RWPE2 (cell line): ENCODE measurements at regions not wholly inside any gene's neighbourhood (a gene's known extent, or its start where the extent isn't known, plus 50 kb on each side); places are given as distances from the start of the nearest gene placed in this dataset.
"Not testable (repeated sequence)": the region's sequence is repeated elsewhere in the genome, so short reads cannot be mapped to it uniquely, and the experiment has no call there.

Experiments used
- ATAC-seq: fragments of 200-7000 bp; cut with Tn5 transposase; 3 replicates; pipeline ENCODE4 v1.9.1; 2021; ENCODE audit warnings: low read depth
- DNase-seq: peaks from one replicate; pipeline ENCODE4 v3.0.0-alpha.2; 2020; ENCODE audit warnings: low spot score
- H3K27ac ChIP-seq: fragments of 450-650 bp; 2 replicates; pipeline ENCODE4 v1.5.1; 2017; ENCODE audit warnings: mild to moderate bottlenecking; ENCODE audit not compliant: poor library complexity, severe bottlenecking
- H3K27me3 ChIP-seq: fragments of 250-450 bp; sonication (Bioruptor Pico); 2 replicates; pipeline ENCODE4 v1.5.1; 2021; ENCODE audit warnings: mild to moderate bottlenecking, moderate library complexity; ENCODE audit not compliant: insufficient read depth, poor library complexity, severe bottlenecking
- H3K36me3 ChIP-seq: fragments of 250-450 bp; sonication (Bioruptor Pico); 2 replicates; pipeline ENCODE4 v1.5.1; 2020; ENCODE audit warnings: low read depth, mild to moderate bottlenecking, moderate library complexity
- H3K4me1 ChIP-seq: fragments of 250-450 bp; sonication (Bioruptor Pico); 2 replicates; pipeline ENCODE4 v1.5.1; 2021; ENCODE audit warnings: mild to moderate bottlenecking, moderate library complexity; ENCODE audit not compliant: insufficient read depth, poor library complexity, severe bottlenecking
- H3K4me3 ChIP-seq: fragments of 250-450 bp; sonication (Bioruptor Pico); 2 replicates; pipeline ENCODE4 v1.5.1; 2021; ENCODE audit warnings: mild to moderate bottlenecking, moderate library complexity; ENCODE audit not compliant: severe bottlenecking
- H3K9me3 ChIP-seq: fragments of 250-450 bp; sonication (Bioruptor Pico); 2 replicates; pipeline ENCODE4 v1.5.1; 2021; ENCODE audit warnings: mild to moderate bottlenecking, moderate library complexity; ENCODE audit not compliant: severe bottlenecking
- TF ChIP-seq, protein P1 (sequence below): fragments of 450-650 bp; IDR thresholded peaks from one replicate; pipeline ENCODE4 v1.5.1; 2017; ENCODE audit warnings: mild to moderate bottlenecking, moderate library complexity; ENCODE audit not compliant: poor library complexity, severe bottlenecking

GRCh38 chr5:18660511-18660910 lies 1026.3 kb downstream of the TAF11L14 start:
- DNase-seq (no peak), ATAC-seq (no peak)
- Histone ChIP-seq H3K36me3 (no peaks in the 10 kb centered on the region), H3K27ac (no peak overlapping the region), H3K27me3 (no peaks in the 10 kb centered on the region), H3K4me3 (no peak overlapping the region), H3K9me3 (no peaks in the 10 kb centered on the region), H3K4me1 (no peaks in the 10 kb centered on the region)
- TF ChIP-seq, protein P1, sequence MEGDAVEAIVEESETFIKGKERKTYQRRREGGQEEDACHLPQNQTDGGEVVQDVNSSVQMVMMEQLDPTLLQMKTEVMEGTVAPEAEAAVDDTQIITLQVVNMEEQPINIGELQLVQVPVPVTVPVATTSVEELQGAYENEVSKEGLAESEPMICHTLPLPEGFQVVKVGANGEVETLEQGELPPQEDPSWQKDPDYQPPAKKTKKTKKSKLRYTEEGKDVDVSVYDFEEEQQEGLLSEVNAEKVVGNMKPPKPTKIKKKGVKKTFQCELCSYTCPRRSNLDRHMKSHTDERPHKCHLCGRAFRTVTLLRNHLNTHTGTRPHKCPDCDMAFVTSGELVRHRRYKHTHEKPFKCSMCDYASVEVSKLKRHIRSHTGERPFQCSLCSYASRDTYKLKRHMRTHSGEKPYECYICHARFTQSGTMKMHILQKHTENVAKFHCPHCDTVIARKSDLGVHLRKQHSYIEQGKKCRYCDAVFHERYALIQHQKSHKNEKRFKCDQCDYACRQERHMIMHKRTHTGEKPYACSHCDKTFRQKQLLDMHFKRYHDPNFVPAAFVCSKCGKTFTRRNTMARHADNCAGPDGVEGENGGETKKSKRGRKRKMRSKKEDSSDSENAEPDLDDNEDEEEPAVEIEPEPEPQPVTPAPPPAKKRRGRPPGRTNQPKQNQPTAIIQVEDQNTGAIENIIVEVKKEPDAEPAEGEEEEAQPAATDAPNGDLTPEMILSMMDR = no peak

GRCh38 chr5:18662231-18662630 lies 1028.0 kb downstream of the TAF11L14 start:
- no peak overlapping the region for H3K4me3 ChIP-seq
- H3K9me3 ChIP-seq = no peaks in the 10 kb centered on the region
- H3K27ac ChIP-seq = no peak overlapping the region
- no peaks in the 10 kb centered on the region for H3K27me3 ChIP-seq
- TF ChIP-seq, protein P1 = no peak
- no peaks in the 10 kb centered on the region for H3K36me3 ChIP-seq
- DNase-seq (no peak), ATAC-seq (no peak; the same call in 2 of the 3 replicates)
- H3K4me1 ChIP-seq = no peaks in the 10 kb centered on the region

GRCh38 chr5:18674212-18674611 lies 1040.0 kb downstream of the TAF11L14 start:
- not testable (repeated sequence) for H3K4me3 ChIP-seq, H3K27ac ChIP-seq

GRCh38 chr5:18675041-18675440 lies 1040.8 kb downstream of the TAF11L14 start:
- Histone ChIP-seq H3K27me3 (no peaks in the 10 kb centered on the region), H3K36me3 (no peaks in the 10 kb centered on the region), H3K27ac (no peak overlapping the region), H3K4me1 (no peaks in the 10 kb centered on the region), H3K4me3 (no peak overlapping the region), H3K9me3 (no peaks in the 10 kb centered on the region)
- ATAC-seq (no peak), DNase-seq (no peak)
- TF ChIP-seq, protein P1 = no peak

More at GRCh38 chr5:18674212-18674611, 1040.0 kb downstream of the TAF11L14 start:
- H3K9me3 ChIP-seq, H3K36me3 ChIP-seq, DNase-seq, ATAC-seq, H3K27me3 ChIP-seq, H3K4me1 ChIP-seq: not testable (repeated sequence)

GRCh38 chr5:18686253-18686652 lies 1052.0 kb downstream of the TAF11L14 start:
- no peaks in the 10 kb centered on the region for H3K9me3 ChIP-seq
- no peaks in the 10 kb centered on the region for H3K27me3 ChIP-seq
- H3K27ac ChIP-seq = no peak overlapping the region
- no peak for ATAC-seq
- DNase-seq = no peak
- no peak overlapping the region for H3K4me3 ChIP-seq
- H3K36me3 ChIP-seq = no peaks in the 10 kb centered on the region
- TF ChIP-seq, protein P1 = no peak
- H3K4me1 ChIP-seq = no peaks in the 10 kb centered on the region
